ENCODE measurements at regions not wholly inside any gene's neighbourhood (a gene's known extent, or its start where the extent isn't known, plus 50 kb on each side); places are given as distances from the start of the nearest gene placed in this dataset.

- no peak for DNase-seq (ENCODE audit: low read depth)
- no peak for TF ChIP-seq CTCF (IDR thresholded peaks at IDR 0.05; ENCODE audit: insufficient read depth, low read depth, low read length, missing control alignments)
- no peak overlapping the region for H3K4me3 ChIP-seq (ENCODE audit: low read length)
Measured at GRCh38 chr10:129335396-129335795, 131.6 kb upstream of the MGMT start.

GRCh38 chr10:129335942-129336341, 131.1 kb upstream of the MGMT start:
- no peak for DNase-seq (ENCODE audit: low read depth)
- H3K4me3 ChIP-seq (ENCODE audit: low read length), result no peak overlapping the region
- TF ChIP-seq CTCF (IDR thresholded peaks at IDR 0.05; ENCODE audit: insufficient read depth, low read depth, low read length, missing control alignments), result no peak

- TF ChIP-seq CTCF (IDR thresholded peaks at IDR 0.05; ENCODE audit: insufficient read depth, low read depth, low read length, missing control alignments), result no peak
- no peak for DNase-seq (ENCODE audit: low read depth)
- H3K4me3 ChIP-seq (ENCODE audit: low read length), result no peak overlapping the region
Measured at GRCh38 chr10:129339191-129339590, 127.8 kb upstream of the MGMT start.

- DNase-seq (ENCODE audit: low read depth), result no peak
- no peak overlapping the region for H3K4me3 ChIP-seq (ENCODE audit: low read length)
- TF ChIP-seq CTCF (IDR thresholded peaks at IDR 0.05; ENCODE audit: insufficient read depth, low read depth, low read length, missing control alignments), result no peak
Measured at GRCh38 chr10:129339841-129340240, 127.2 kb upstream of the MGMT start.

- H3K4me3 ChIP-seq (ENCODE audit: low read length), result no peak overlapping the region
- no peak for TF ChIP-seq CTCF (IDR thresholded peaks at IDR 0.05; ENCODE audit: insufficient read depth, low read depth, low read length, missing control alignments)
- DNase-seq (ENCODE audit: low read depth), result no peak
Measured at GRCh38 chr10:129341087-129341486, 126.0 kb upstream of the MGMT start.

GRCh38 chr10:129342385-129342784, 124.7 kb upstream of the MGMT start:
- DNase-seq (ENCODE audit: low read depth), result no peak
- no peak overlapping the region for H3K4me3 ChIP-seq (ENCODE audit: low read length)
- no peak for TF ChIP-seq CTCF (IDR thresholded peaks at IDR 0.05; ENCODE audit: insufficient read depth, low read depth, low read length, missing control alignments)

- H3K4me3 ChIP-seq (ENCODE audit: low read length), result no peak overlapping the region
- no peak for TF ChIP-seq CTCF (IDR thresholded peaks at IDR 0.05; ENCODE audit: insufficient read depth, low read depth, low read length, missing control alignments)
- DNase-seq (ENCODE audit: low read depth), result no peak
Measured at GRCh38 chr10:129343141-129343540, 123.9 kb upstream of the MGMT start.

All from epithelial cell of esophagus (primary cell).